Gastroesophageal sphincter (tissue), 3 donors: ENCODE measurements at regions not wholly inside any gene's neighbourhood (a gene's known extent, or its start where the extent isn't known, plus 50 kb on each side); places are given as distances from the start of the nearest gene placed in this dataset.

Experiments
- POLR2A ChIP-seq, 2 donors: fragments of 450-650 bp; IDR thresholded peaks; one replicate each; pipeline ENCODE4 v1.6.1; 2017; ENCODE audit warnings: antibody characterized with exemption in 2 of 2, mild to moderate bottlenecking in 2 of 2, moderate library complexity in 1 of 2
- POLR2AphosphoS5 ChIP-seq: sonication (generic); formaldehyde crosslinking; IDR thresholded peaks from one replicate; pipeline ENCODE4 v1.6.1; 2017; ENCODE audit warnings: antibody characterized with exemption
- TF ChIP-seq, protein P1 (sequence below), 4 experiments: fragments of 200-600 bp in 2 of 4; fragments of 450-650 bp in 2 of 4; sonication (generic) in 1 of 4; IDR thresholded peaks; one replicate each; pipeline ENCODE4 v1.5.1; 2017 to 2019; ENCODE audit warnings: antibody characterized with exemption in 4 of 4, mild to moderate bottlenecking in 2 of 4, moderate library complexity in 2 of 4

DNA sequence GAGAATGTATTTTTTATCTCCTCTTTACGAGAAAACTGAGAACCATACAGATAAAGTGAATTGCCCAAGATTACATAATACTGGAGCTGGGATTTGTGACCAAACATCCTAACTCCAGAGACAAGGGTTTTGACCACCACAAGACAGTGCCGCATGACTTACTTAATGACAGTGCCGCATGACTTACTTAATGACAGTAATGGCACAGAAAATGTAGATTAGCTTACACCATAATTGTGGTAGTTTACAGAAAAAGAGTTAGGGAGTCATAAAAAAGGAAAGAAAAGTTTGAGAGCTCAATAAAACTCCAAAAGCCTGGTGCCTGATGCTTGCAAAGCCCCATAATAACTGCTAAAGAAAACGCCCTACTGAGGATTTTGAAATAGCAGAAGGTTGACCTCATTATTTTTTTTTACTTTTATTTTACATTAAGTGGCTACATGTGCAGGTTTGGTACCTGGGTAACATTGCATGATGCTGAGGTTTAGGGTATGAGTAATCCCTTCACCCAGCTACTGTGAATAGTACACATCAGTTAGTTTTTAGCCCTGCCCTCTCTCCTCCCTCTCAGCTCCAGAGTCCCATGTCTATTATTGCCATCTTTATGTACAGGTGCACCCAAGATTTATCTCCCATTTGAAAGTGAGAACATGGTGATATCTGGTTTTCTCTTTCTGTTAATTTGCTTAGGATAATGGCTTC lies 310.0 kb upstream of the UBE2E3 start:
- TF ChIP-seq, protein P1, sequence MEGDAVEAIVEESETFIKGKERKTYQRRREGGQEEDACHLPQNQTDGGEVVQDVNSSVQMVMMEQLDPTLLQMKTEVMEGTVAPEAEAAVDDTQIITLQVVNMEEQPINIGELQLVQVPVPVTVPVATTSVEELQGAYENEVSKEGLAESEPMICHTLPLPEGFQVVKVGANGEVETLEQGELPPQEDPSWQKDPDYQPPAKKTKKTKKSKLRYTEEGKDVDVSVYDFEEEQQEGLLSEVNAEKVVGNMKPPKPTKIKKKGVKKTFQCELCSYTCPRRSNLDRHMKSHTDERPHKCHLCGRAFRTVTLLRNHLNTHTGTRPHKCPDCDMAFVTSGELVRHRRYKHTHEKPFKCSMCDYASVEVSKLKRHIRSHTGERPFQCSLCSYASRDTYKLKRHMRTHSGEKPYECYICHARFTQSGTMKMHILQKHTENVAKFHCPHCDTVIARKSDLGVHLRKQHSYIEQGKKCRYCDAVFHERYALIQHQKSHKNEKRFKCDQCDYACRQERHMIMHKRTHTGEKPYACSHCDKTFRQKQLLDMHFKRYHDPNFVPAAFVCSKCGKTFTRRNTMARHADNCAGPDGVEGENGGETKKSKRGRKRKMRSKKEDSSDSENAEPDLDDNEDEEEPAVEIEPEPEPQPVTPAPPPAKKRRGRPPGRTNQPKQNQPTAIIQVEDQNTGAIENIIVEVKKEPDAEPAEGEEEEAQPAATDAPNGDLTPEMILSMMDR (IDR thresholded peaks at IDR 0.05), result no peak
- no peak for TF ChIP-seq POLR2AphosphoS5
- TF ChIP-seq POLR2A (IDR thresholded peaks at IDR 0.05), result no peak
